Astrocyte of the spinal cord (primary cell): ENCODE measurements at regions not wholly inside any gene's neighbourhood (a gene's known extent, or its start where the extent isn't known, plus 50 kb on each side); places are given as distances from the start of the nearest gene placed in this dataset.

Experiments used
- DNase-seq: peaks from one replicate; pipeline ENCODE4 v3.0.0; 2011; ENCODE audit warnings: low read depth, low spot score
- H3K4me3 ChIP-seq: 2 replicates; pipeline ENCODE4 v1.5.1; 2011; ENCODE audit warnings: low read depth, mild to moderate bottlenecking, low read length, moderate library complexity
- CTCF ChIP-seq: IDR thresholded peaks from 2 replicates; pipeline ENCODE4 v1.5.1; 2012; ENCODE audit warnings: low read depth, mild to moderate bottlenecking, low read length, inconsistent platforms
- in situ Hi-C: cut with HindIII; loops from 2 replicates; pipeline ENCODE4 v1.10.0; 2017; ENCODE audit warnings: low sequenced_read_pairs

- in situ Hi-C loops = no loop called here
- no peak overlapping the region for H3K4me3 ChIP-seq
- no peak for TF ChIP-seq CTCF
- DNase-seq = no peak
These were observed 120.2 kb upstream of the ADRA1D start for GRCh38 chr20:4369119-4369797.

GRCh38 chr20:4366076-4366475 lies 117.0 kb upstream of the ADRA1D start:
- no peak overlapping the region for H3K4me3 ChIP-seq
- in situ Hi-C loops = no loop called here
- DNase-seq = no peak
- no peak for TF ChIP-seq CTCF

- no peak for TF ChIP-seq CTCF
- no peak for DNase-seq
- in situ Hi-C loops = no loop called here
- no peak overlapping the region for H3K4me3 ChIP-seq
These were observed 109.5 kb upstream of the ADRA1D start for GRCh38 chr20:4358552-4358951.

- DNase-seq = no peak
- no peak overlapping the region for H3K4me3 ChIP-seq
- in situ Hi-C loops = no loop called here
- no peak for TF ChIP-seq CTCF
These were observed 103.3 kb upstream of the ADRA1D start for GRCh38 chr20:4352348-4352747.

GRCh38 chr20:4350096-4350495 lies 101.0 kb upstream of the ADRA1D start:
- in situ Hi-C loops = no loop called here

GRCh38 chr20:4344670-4345069 lies 95.6 kb upstream of the ADRA1D start:
- no peak overlapping the region for H3K4me3 ChIP-seq
- no peak for TF ChIP-seq CTCF
- no peak for DNase-seq
- in situ Hi-C loops = no loop called here

More at GRCh38 chr20:4350096-4350495, 101.0 kb upstream of the ADRA1D start:
- no peak overlapping the region for H3K4me3 ChIP-seq
- no peak for TF ChIP-seq CTCF
- no peak for DNase-seq

- TF ChIP-seq CTCF = no peak
- H3K4me3 ChIP-seq = no peak overlapping the region
- no peak for DNase-seq
- in situ Hi-C loops = no loop called here
These were observed 93.5 kb upstream of the ADRA1D start for GRCh38 chr20:4342609-4343008.
